Duodenal mucosa (tissue), 2 donors: ENCODE measurements at regions not wholly inside any gene's neighbourhood (a gene's known extent, or its start where the extent isn't known, plus 50 kb on each side); places are given as distances from the start of the nearest gene placed in this dataset.

Source experiments
- H3K27ac ChIP-seq: one replicate; pipeline ENCODE4 v1.7.0; 2013; ENCODE audit warnings: low read depth, low read length
- H3K27me3 ChIP-seq, 2 donors: one replicate each; pipeline ENCODE4 v1.7.0; 2013; ENCODE audit warnings: low read length in 2 of 2, control low read depth in 1 of 2; ENCODE audit not compliant: insufficient read depth in 2 of 2, control insufficient read depth in 1 of 2
- H3K36me3 ChIP-seq, 2 donors: one replicate each; pipeline ENCODE4 v1.7.0; 2013; ENCODE audit warnings: low read length in 2 of 2, control low read depth in 1 of 2; ENCODE audit not compliant: insufficient read depth in 2 of 2, control insufficient read depth in 1 of 2
- H3K4me1 ChIP-seq, 2 donors: one replicate each; pipeline ENCODE4 v1.7.0; 2013; ENCODE audit warnings: low read length in 2 of 2, control low read depth in 1 of 2; ENCODE audit not compliant: insufficient read depth in 2 of 2, control insufficient read depth in 1 of 2
- H3K4me3 ChIP-seq, 2 donors: one replicate each; pipeline ENCODE4 v1.7.0; 2013; ENCODE audit warnings: low read length in 2 of 2, low read depth in 1 of 2
- H3K9ac ChIP-seq, 2 donors: one replicate each; pipeline ENCODE4 v1.7.0; 2013; ENCODE audit warnings: low read length in 2 of 2, low read depth in 1 of 2
- H3K9me3 ChIP-seq, 2 donors: one replicate each; pipeline ENCODE4 v1.7.0; 2013; ENCODE audit warnings: low read length in 2 of 2, control low read depth in 1 of 2; ENCODE audit not compliant: control insufficient read depth in 1 of 2

GRCh38 chr11:115924744-115925567 is 420.7 kb upstream of the CADM1 start:
- Histone ChIP-seq H3K27ac (no peak overlapping the region), H3K36me3 (no peaks in the 10 kb centered on the region), H3K27me3 (no peaks in the 10 kb centered on the region), H3K4me1 (peaks cover 0 to 13% of the 10 kb centered on the region in 2 donors), H3K9ac (no peak overlapping the region), H3K4me3 (no peak overlapping the region), H3K9me3 (no peaks in the 10 kb centered on the region)

- no peak overlapping the region for H3K27ac ChIP-seq
- H3K9me3 ChIP-seq, result no peaks in the 10 kb centered on the region
- no peaks in the 10 kb centered on the region for H3K27me3 ChIP-seq
- peaks cover 0 to 13% of the 10 kb centered on the region in 2 donors for H3K4me1 ChIP-seq
- H3K9ac ChIP-seq, result no peak overlapping the region
- H3K4me3 ChIP-seq, result no peak overlapping the region
- H3K36me3 ChIP-seq, result no peaks in the 10 kb centered on the region
These were observed 418.7 kb upstream of the CADM1 start for GRCh38 chr11:115922876-115923275.

GRCh38 chr11:115921986-115922385 is 417.8 kb upstream of the CADM1 start:
- Histone ChIP-seq H3K4me3 (no peak overlapping the region), H3K9ac (no peak overlapping the region), H3K9me3 (no peaks in the 10 kb centered on the region)

GRCh38 chr11:115921540-115921939 is 417.3 kb upstream of the CADM1 start:
- Histone ChIP-seq H3K36me3 (no peaks in the 10 kb centered on the region), H3K27me3 (no peaks in the 10 kb centered on the region), H3K4me1 (peaks cover 0 to 13% of the 10 kb centered on the region in 2 donors), H3K9me3 (no peaks in the 10 kb centered on the region), H3K4me3 (no peak overlapping the region), H3K9ac (no peak overlapping the region), H3K27ac (no peak overlapping the region)

More at GRCh38 chr11:115921986-115922385, 417.8 kb upstream of the CADM1 start:
- peaks cover 0 to 13% of the 10 kb centered on the region in 2 donors for H3K4me1 ChIP-seq
- H3K27ac ChIP-seq, result no peak overlapping the region
- H3K36me3 ChIP-seq, result no peaks in the 10 kb centered on the region
- H3K27me3 ChIP-seq, result no peaks in the 10 kb centered on the region

GRCh38 chr11:115920841-115921480 is 416.7 kb upstream of the CADM1 start:
- H3K4me3 ChIP-seq, result no peak overlapping the region
- no peak overlapping the region for H3K9ac ChIP-seq
- no peaks in the 10 kb centered on the region for H3K27me3 ChIP-seq
- no peaks in the 10 kb centered on the region for H3K9me3 ChIP-seq
- no peaks in the 10 kb centered on the region for H3K36me3 ChIP-seq
- peaks cover 0 to 13% of the 10 kb centered on the region in 2 donors for H3K4me1 ChIP-seq
- no peak overlapping the region for H3K27ac ChIP-seq

GRCh38 chr11:115920092-115920461 is 415.9 kb upstream of the CADM1 start:
- no peaks in the 10 kb centered on the region for H3K9me3 ChIP-seq
- H3K4me1 ChIP-seq, result peaks cover 0 to 13% of the 10 kb centered on the region in 2 donors
- no peaks in the 10 kb centered on the region for H3K27me3 ChIP-seq
- no peaks in the 10 kb centered on the region for H3K36me3 ChIP-seq
- H3K4me3 ChIP-seq, result no peak overlapping the region
- no peak overlapping the region for H3K27ac ChIP-seq
- no peak overlapping the region for H3K9ac ChIP-seq

GRCh38 chr11:115919341-115920091 is 415.3 kb upstream of the CADM1 start:
- no peaks in the 10 kb centered on the region for H3K9me3 ChIP-seq
- no peak overlapping the region for H3K9ac ChIP-seq
- peaks cover 0 to 13% of the 10 kb centered on the region in 2 donors for H3K4me1 ChIP-seq
- no peaks in the 10 kb centered on the region for H3K27me3 ChIP-seq
- no peak overlapping the region for H3K27ac ChIP-seq
- H3K4me3 ChIP-seq, result no peak overlapping the region
- H3K36me3 ChIP-seq, result no peaks in the 10 kb centered on the region

- no peaks in the 10 kb centered on the region for H3K9me3 ChIP-seq
- no peak overlapping the region for H3K4me3 ChIP-seq
- H3K9ac ChIP-seq, result no peak overlapping the region
- H3K4me1 ChIP-seq, result peaks cover 0 to 13% of the 10 kb centered on the region in 2 donors
- no peaks in the 10 kb centered on the region for H3K36me3 ChIP-seq
- H3K27me3 ChIP-seq, result no peaks in the 10 kb centered on the region
- no peak overlapping the region for H3K27ac ChIP-seq
These were observed 414.4 kb upstream of the CADM1 start for GRCh38 chr11:115918576-115918975.

GRCh38 chr11:115916608-115917007 is 412.4 kb upstream of the CADM1 start:
- peaks cover 0 to 6% of the 10 kb centered on the region in 2 donors for H3K4me1 ChIP-seq
- H3K27me3 ChIP-seq, result no peaks in the 10 kb centered on the region
- no peak overlapping the region for H3K9ac ChIP-seq
- no peaks in the 10 kb centered on the region for H3K36me3 ChIP-seq
- H3K4me3 ChIP-seq, result no peak overlapping the region
- no peaks in the 10 kb centered on the region for H3K9me3 ChIP-seq
- H3K27ac ChIP-seq, result no peak overlapping the region

- no peaks in the 10 kb centered on the region for H3K36me3 ChIP-seq
- no peak overlapping the region for H3K9ac ChIP-seq
- no peak overlapping the region for H3K4me3 ChIP-seq
- H3K4me1 ChIP-seq, result peaks cover 0 to 10% of the 10 kb centered on the region in 2 donors
- no peak overlapping the region for H3K27ac ChIP-seq
- H3K27me3 ChIP-seq, result no peaks in the 10 kb centered on the region
- no peaks in the 10 kb centered on the region for H3K9me3 ChIP-seq
These were observed 408.3 kb upstream of the CADM1 start for GRCh38 chr11:115912484-115912945.
